NOMO-1 treated with DMSO at 0.1 percent for 48 hours (cell line): ENCODE measurements at regions not wholly inside any gene's neighbourhood (a gene's known extent, or its start where the extent isn't known, plus 50 kb on each side); places are given as distances from the start of the nearest gene placed in this dataset.
"Not testable (repeated sequence)": the region's sequence is repeated elsewhere in the genome, so short reads cannot be mapped to it uniquely, and the experiment has no call there.

Experiments
- DNase-seq: peaks from one replicate; lab custom pipeline; 2025; ENCODE audit not compliant: unreplicated experiment; lab: John Stamatoyannopoulos, UW

GRCh38 chr4:20196476-20196875 is 55.2 kb upstream of the SLIT2 start:
- DNase-seq, result no peak

GRCh38 chr4:20195071-20195885 is 56.4 kb upstream of the SLIT2 start:
- DNase-seq, result no peak

GRCh38 chr4:20194123-20195013 is 57.3 kb upstream of the SLIT2 start:
- DNase-seq, result peak; percentile 72

GRCh38 chr4:20193141-20193936 is 58.4 kb upstream of the SLIT2 start:
- no peak for DNase-seq

GRCh38 chr4:20192736-20193135 is 59.0 kb upstream of the SLIT2 start:
- no peak for DNase-seq

- no peak for DNase-seq
These were observed 66.6 kb upstream of the SLIT2 start for GRCh38 chr4:20185103-20185502.

GRCh38 chr4:20183131-20183530 is 68.6 kb upstream of the SLIT2 start:
- not testable (repeated sequence) for DNase-seq

GRCh38 chr4:20181926-20182325 is 69.8 kb upstream of the SLIT2 start:
- no peak for DNase-seq

GRCh38 chr4:20180509-20180908 is 71.2 kb upstream of the SLIT2 start:
- no peak for DNase-seq

DNA sequence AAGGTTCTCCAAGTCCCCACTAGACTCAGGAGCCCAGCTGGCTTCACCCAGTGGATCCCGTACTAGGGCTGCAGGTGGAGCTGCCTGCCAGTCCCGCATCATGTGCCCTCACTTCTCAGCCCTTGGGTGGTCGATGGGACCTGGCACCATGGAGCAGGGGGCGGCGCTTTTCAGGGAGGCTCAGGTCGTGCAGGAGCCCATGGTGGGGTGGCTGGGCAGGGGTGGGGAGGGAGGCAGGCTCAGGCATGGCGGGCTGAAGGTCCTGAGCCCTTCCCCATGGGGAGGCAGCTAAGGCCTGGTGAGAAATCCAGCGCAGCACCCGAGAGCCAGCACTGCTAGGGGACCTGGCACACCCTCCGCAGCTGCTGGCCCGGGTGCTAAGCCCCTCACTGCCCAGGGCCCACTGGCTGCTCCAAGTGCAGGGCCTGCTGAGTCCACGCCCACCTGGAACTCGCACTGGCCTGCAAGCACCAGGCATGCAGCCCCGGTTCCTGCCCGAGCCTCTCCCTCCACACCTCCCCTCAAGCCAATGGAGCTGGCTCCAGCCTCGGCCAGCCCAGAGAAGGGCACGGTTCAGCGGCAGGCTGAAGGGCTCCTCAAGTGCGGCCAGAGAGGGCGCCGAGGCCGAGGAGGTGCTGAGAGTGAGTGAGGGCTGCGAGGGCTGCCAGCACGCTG is 72.7 kb upstream of the SLIT2 start:
- no peak for DNase-seq

DNA sequence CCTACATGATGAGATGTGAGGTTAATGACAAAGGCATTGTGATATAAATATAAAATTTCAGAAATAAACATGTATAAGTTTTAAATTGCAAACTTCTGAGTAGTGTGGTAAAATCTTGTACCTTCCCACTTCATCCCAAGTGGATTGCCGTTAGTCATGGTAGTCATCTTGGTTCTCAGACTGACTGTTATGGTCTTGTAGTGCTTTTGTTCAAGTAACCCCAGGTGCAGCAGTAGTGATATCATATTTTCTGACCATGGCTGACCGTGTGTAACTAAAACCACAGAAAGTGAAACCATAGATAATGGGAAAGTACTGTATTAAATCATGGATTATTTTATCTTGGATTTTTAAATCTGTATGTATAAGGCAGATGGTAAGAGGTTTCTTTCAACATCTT is 74.8 kb upstream of the SLIT2 start:
- no peak for DNase-seq

DNA sequence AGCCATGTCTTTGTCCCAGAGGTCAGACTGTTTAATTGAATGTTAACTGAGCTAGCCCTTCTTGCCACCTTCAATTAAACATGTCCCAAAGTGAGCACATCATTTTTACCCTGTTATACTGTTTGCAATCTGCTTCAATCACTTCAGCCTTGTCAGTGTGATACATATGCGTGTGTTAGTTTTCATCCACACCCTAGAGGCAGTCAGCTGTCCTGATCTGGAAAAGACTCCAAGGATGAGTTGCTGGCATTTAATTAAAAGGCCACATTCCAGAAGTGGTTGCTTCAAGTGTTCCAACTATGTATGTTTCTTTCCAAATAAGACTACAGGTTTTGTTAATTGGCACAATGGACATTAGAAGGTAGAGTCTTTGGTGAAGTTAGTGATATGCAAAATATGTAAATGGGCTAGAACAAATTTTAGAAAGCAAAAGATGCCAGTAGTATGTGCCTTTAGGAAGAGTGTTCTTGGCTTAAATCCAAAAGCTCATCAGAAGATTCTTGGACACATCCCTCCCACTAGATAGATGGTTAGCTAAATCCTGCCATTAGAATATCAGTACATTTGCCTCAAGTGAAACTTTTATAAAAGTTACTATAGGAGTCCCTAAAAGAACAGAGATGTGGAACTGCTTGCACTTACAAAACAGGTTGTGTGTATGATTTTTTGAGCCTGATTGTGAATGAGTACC is 79.5 kb upstream of the SLIT2 start:
- DNase-seq, result no peak

DNA sequence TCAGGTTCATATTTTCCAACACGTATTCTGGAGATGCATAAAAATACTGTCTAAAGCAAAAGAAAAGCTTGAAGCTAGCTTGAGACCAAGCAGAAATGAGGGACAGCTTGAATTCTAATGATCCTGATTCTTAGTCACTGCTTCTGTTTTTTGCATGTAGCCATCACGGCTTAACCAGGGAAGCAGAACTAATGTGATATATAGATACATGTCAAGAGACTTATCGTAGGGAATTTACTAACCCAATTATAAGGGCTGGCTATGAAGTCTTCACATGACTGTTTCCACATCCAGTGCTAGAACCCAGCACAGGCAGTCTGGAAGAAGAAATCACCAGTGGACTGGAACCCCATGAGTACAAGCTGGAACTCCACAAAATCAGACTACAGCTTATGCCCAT is 85.2 kb upstream of the SLIT2 start:
- DNase-seq, result no peak

DNA sequence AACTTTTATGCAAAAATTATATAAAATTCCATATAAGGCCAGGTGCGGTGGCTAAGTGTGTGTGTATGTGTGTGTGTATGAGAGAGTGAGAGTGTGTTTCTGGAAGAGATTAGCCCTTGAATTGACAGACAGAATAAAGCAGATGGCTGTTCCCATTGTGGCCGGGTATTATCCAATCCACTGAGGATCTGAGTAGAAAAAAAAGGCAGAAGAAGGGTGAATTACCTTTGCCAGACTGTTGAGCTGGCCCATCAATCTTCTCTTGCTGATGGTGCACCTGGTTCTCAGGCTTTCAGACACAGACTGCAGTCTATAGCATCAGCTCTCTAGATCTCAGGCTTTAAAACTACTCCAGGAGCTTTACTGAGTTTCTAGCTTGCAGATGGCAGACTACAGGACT is 92.2 kb upstream of the SLIT2 start:
- DNase-seq, result no peak

DNA sequence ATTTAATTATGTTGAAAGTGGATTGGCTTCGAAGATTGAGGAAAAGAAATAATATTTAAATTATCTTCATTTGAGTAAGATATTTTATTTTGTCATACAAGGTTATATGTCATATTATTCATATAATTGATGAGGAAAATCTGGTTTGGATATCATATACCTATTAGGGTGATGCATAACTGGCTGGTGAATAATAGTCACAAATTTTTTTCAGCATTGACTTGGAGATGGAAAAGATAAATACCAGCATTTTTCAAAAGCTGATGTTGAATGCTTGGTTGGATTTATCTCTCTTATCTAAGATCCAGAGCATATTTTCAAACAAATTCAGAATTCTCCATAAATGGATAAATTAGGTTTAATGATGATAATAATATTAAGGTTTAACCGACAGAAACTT is 93.5 kb upstream of the SLIT2 start:
- DNase-seq, result no peak

- no peak for DNase-seq
These were observed 100.3 kb upstream of the SLIT2 start for GRCh38 chr4:20151436-20151835.

DNA sequence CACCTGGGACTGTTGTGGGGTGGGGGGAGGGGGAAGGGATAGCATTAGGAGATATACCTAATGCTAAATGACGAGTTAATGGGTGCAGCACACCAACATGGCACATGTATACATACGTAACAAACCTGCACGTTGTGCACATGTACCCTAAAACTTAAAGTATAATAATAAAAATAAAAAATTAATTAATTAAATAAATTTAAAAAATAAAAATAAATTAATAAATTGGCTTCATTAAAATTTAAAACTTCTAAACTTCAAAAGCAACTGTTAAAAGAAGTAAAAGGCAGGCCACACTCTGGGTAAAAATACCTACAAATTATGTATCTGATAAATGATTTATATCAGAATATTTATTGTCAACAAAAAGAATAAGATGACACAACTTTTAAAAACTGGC is 102.6 kb upstream of the SLIT2 start:
- not testable (repeated sequence) for DNase-seq

GRCh38 chr4:20137176-20137575 is 114.5 kb upstream of the SLIT2 start:
- no peak for DNase-seq

DNA sequence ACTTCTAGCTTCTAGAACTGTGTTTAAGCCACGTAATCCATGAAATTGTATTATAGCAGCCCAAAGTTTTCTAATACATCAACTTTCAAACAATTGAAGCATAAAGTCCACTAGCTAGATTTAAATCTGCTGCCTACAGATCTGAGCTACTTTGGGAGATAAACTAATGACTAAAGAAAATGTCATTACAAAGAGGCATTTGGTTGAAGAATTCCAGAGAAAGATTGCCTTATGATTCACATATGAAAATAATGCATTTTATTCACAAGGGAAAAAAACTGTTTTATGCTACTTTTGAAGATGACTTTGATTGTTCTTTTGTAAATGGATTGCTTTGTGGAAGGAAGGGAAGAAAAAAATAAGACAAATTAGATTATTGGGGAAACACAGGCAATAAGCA is 124.1 kb upstream of the SLIT2 start:
- no peak for DNase-seq

GRCh38 chr4:20126906-20127305 is 124.8 kb upstream of the SLIT2 start:
- DNase-seq, result no peak
